ENCODE measurements at regions not wholly inside any gene's neighbourhood (a gene's known extent, or its start where the extent isn't known, plus 50 kb on each side); places are given as distances from the start of the nearest gene placed in this dataset.

DNA sequence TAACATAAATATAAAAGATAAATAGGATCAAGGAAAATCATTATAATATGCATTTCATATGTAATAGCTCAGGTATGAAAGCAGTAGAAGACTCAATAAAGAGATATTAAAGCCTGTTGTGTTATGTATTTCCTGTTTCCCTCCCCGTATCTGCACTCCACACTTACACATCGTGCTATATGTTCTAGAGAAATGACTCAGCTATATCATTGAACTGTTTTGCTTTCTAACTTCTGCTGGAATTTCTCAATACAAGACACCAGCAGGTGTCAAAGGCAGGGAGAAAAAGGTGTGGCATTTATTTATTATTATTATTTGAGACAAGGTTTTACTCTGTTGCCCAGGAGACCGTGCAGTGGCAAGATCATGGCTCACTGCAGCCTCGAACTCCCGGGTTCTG lies 842.8 kb upstream of the CNTN5 start:
- no peak for TF ChIP-seq EZH2 (IDR thresholded peaks at IDR 0.05; ENCODE audit: borderline replicate concordance, low read length)
- TF ChIP-seq, protein P1, sequence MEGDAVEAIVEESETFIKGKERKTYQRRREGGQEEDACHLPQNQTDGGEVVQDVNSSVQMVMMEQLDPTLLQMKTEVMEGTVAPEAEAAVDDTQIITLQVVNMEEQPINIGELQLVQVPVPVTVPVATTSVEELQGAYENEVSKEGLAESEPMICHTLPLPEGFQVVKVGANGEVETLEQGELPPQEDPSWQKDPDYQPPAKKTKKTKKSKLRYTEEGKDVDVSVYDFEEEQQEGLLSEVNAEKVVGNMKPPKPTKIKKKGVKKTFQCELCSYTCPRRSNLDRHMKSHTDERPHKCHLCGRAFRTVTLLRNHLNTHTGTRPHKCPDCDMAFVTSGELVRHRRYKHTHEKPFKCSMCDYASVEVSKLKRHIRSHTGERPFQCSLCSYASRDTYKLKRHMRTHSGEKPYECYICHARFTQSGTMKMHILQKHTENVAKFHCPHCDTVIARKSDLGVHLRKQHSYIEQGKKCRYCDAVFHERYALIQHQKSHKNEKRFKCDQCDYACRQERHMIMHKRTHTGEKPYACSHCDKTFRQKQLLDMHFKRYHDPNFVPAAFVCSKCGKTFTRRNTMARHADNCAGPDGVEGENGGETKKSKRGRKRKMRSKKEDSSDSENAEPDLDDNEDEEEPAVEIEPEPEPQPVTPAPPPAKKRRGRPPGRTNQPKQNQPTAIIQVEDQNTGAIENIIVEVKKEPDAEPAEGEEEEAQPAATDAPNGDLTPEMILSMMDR (IDR thresholded peaks at IDR 0.05; ENCODE audit: low read length) = no peak
- no peaks in the 10 kb centered on the region for H3K9me3 ChIP-seq (ENCODE audit: low read length)

DNA sequence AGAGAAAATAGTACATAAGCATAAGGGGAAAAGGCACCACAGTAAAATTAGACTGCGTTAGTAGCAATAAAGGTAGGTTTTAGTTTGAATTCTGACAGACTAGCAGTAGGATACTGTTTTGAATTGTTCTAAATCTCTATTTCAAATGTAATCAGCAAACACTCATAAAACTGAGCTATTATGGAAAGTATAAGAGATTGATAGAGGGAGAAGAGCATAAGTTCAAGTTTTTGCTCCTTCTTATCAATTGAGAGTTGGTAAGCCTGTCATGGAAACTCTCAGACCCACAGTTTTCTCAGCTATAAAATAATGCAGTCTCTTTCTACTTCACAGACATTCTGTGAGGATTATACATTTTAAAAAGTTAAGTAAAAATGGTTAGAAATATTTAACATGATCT lies 840.2 kb upstream of the CNTN5 start:
- Histone ChIP-seq H3K9me2 (ENCODE audit: low read depth, low read length) (no peaks in the 10 kb centered on the region), H3K27me3 (ENCODE audit: insufficient read depth, low read length) (no peaks in the 10 kb centered on the region), H3K4me1 (ENCODE audit: insufficient read depth, low read length, severe bottlenecking) (no peaks in the 10 kb centered on the region), H3K9me3 (ENCODE audit: low read length) (no peaks in the 10 kb centered on the region), H3K4me3 (ENCODE audit: low read depth, low read length, poor library complexity, severe bottlenecking) (no peak overlapping the region), H3K36me3 (ENCODE audit: insufficient read depth, low read length) (no peaks in the 10 kb centered on the region), H3K27ac (ENCODE audit: low read depth, low read length, poor library complexity, severe bottlenecking) (no peak overlapping the region), H3F3A (ENCODE audit: insufficient read depth, low read length) (no peaks in the 10 kb centered on the region), H2AFZ (ENCODE audit: low read length) (no peak overlapping the region), H4K20me1 (ENCODE audit: insufficient read depth, low read length) (no peaks in the 10 kb centered on the region), H3K79me2 (ENCODE audit: insufficient read depth, low read length) (no peaks in the 10 kb centered on the region), H3K9ac (ENCODE audit: low read length) (no peak overlapping the region), H3K4me2 (ENCODE audit: low read length) (no peak overlapping the region)
- TF ChIP-seq EZH2 (IDR thresholded peaks at IDR 0.05; ENCODE audit: borderline replicate concordance, low read length) = no peak
- TF ChIP-seq, protein P1 (IDR thresholded peaks at IDR 0.05; ENCODE audit: low read length) = no peak

More for the DNA sequence above, 842.8 kb upstream of the CNTN5 start:
- no peaks in the 10 kb centered on the region for H3K36me3 ChIP-seq (ENCODE audit: insufficient read depth, low read length)
- no peaks in the 10 kb centered on the region for H4K20me1 ChIP-seq (ENCODE audit: insufficient read depth, low read length)
- H2AFZ ChIP-seq (ENCODE audit: low read length) = no peak overlapping the region
- no peaks in the 10 kb centered on the region for H3K27me3 ChIP-seq (ENCODE audit: insufficient read depth, low read length)
- H3K4me2 ChIP-seq (ENCODE audit: low read length) = no peak overlapping the region
- no peaks in the 10 kb centered on the region for H3K79me2 ChIP-seq (ENCODE audit: insufficient read depth, low read length)
- no peak overlapping the region for H3K4me3 ChIP-seq (ENCODE audit: low read depth, low read length, poor library complexity, severe bottlenecking)
- no peaks in the 10 kb centered on the region for H3F3A ChIP-seq (ENCODE audit: insufficient read depth, low read length)
- no peak overlapping the region for H3K27ac ChIP-seq (ENCODE audit: low read depth, low read length, poor library complexity, severe bottlenecking)
- no peaks in the 10 kb centered on the region for H3K9me2 ChIP-seq (ENCODE audit: low read depth, low read length)
- H3K9ac ChIP-seq (ENCODE audit: low read length) = no peak overlapping the region
- no peaks in the 10 kb centered on the region for H3K4me1 ChIP-seq (ENCODE audit: insufficient read depth, low read length, severe bottlenecking)

DNA sequence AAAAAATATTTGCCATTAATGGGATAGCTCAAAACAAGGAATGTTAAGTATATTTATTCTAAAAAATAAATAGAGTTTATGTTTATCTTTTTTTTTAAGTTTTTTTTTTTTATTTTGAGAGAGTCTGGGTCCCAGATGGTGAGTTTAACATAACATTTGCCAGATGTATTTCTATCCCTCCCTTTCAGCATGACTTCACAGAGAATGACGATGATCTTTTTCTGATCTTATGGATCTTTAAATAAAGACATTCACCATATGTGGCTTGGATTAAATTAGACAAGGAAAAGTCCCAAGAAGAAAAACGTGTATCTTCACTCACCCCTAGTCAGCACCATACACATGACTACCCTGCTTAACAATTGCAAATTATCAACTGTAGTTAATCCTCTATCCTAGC lies 839.8 kb upstream of the CNTN5 start:
- Histone ChIP-seq H3K9ac (ENCODE audit: low read length) (no peak overlapping the region), H3K4me3 (ENCODE audit: low read depth, low read length, poor library complexity, severe bottlenecking) (no peak overlapping the region), H2AFZ (ENCODE audit: low read length) (no peak overlapping the region), H3F3A (ENCODE audit: insufficient read depth, low read length) (no peaks in the 10 kb centered on the region), H3K9me3 (ENCODE audit: low read length) (no peaks in the 10 kb centered on the region), H3K27me3 (ENCODE audit: insufficient read depth, low read length) (no peaks in the 10 kb centered on the region), H3K79me2 (ENCODE audit: insufficient read depth, low read length) (no peaks in the 10 kb centered on the region), H3K4me2 (ENCODE audit: low read length) (no peak overlapping the region), H4K20me1 (ENCODE audit: insufficient read depth, low read length) (no peaks in the 10 kb centered on the region), H3K36me3 (ENCODE audit: insufficient read depth, low read length) (no peaks in the 10 kb centered on the region), H3K9me2 (ENCODE audit: low read depth, low read length) (no peaks in the 10 kb centered on the region), H3K4me1 (ENCODE audit: insufficient read depth, low read length, severe bottlenecking) (no peaks in the 10 kb centered on the region), H3K27ac (ENCODE audit: low read depth, low read length, poor library complexity, severe bottlenecking) (no peak overlapping the region)
- TF ChIP-seq, protein P1 (IDR thresholded peaks at IDR 0.05; ENCODE audit: low read length) = no peak
